Colonic mucosa (tissue), 4 donors: ENCODE measurements at regions not wholly inside any gene's neighbourhood (a gene's known extent, or its start where the extent isn't known, plus 50 kb on each side); places are given as distances from the start of the nearest gene placed in this dataset.
A peak's percentile ranks its signal among the peaks of the same experiment; 100 is the strongest.

Experiments
- DNase-seq: peaks from one replicate; pipeline ENCODE4 v3.0.0-alpha.2; 2020
- H3K27ac ChIP-seq: fragments of 200-600 bp; one replicate; pipeline ENCODE4 v1.8.0; 2021
- H3K27me3 ChIP-seq: fragments of 200-600 bp; one replicate; pipeline ENCODE4 v1.8.0; 2021
- H3K36me3 ChIP-seq: fragments of 200-600 bp; one replicate; pipeline ENCODE4 v1.8.0; 2021
- H3K4me1 ChIP-seq: fragments of 200-600 bp; one replicate; pipeline ENCODE4 v1.8.0; 2021; ENCODE audit warnings: mild to moderate bottlenecking
- H3K4me3 ChIP-seq: fragments of 200-600 bp; one replicate; pipeline ENCODE4 v1.8.0; 2021
- H3K9ac ChIP-seq, 2 donors: one replicate each; pipeline ENCODE4 v1.7.0; 2013; ENCODE audit warnings: control low read depth in 2 of 2, low read depth in 2 of 2, low read length in 2 of 2
- H3K9me3 ChIP-seq: fragments of 200-600 bp; one replicate; pipeline ENCODE4 v1.8.0; 2021
- CTCF ChIP-seq: fragments of 200-600 bp; IDR thresholded peaks from one replicate; pipeline ENCODE4 v1.8.0; 2022; ENCODE audit warnings: antibody characterized with exemption, mild to moderate bottlenecking
- intact Hi-C: fragments of 100-400 bp; cut with DNase I; formaldehyde crosslinking; loops from one replicate; pipeline ENCODE4 v1.14.1; 2022
- donor health status: healthy.
- donor health status: DM: no; HTN: no; CAD: no.
- donor health status: DM: no; HTN: no; CAD: no.

GRCh38 chr5:64110222-64110621, 55.4 kb upstream of the RNF180 start:
- TF ChIP-seq CTCF, result no peak

GRCh38 chr5:64108674-64109073, 57.0 kb upstream of the RNF180 start:
- Histone ChIP-seq H3K4me1 (no peaks in the 10 kb centered on the region), H3K4me3 (no peak overlapping the region), H3K36me3 (no peaks in the 10 kb centered on the region), H3K9me3 (no peaks in the 10 kb centered on the region), H3K9ac (no peak overlapping the region), H3K27ac (no peak overlapping the region), H3K27me3 (no peaks in the 10 kb centered on the region)
- intact Hi-C loops, result no loop called here
- TF ChIP-seq CTCF, result no peak
- no peak for DNase-seq

More at GRCh38 chr5:64110222-64110621, 55.4 kb upstream of the RNF180 start:
- no peaks in the 10 kb centered on the region for H3K4me1 ChIP-seq
- no peak overlapping the region for H3K27ac ChIP-seq
- intact Hi-C loops, result no loop called here
- H3K36me3 ChIP-seq, result no peaks in the 10 kb centered on the region
- H3K9ac ChIP-seq, result no peak overlapping the region
- H3K9me3 ChIP-seq, result no peaks in the 10 kb centered on the region
- DNase-seq, result no peak
- no peak overlapping the region for H3K4me3 ChIP-seq
- no peaks in the 10 kb centered on the region for H3K27me3 ChIP-seq

- no peak for DNase-seq
- H3K4me3 ChIP-seq, result no peak overlapping the region
- H3K9ac ChIP-seq, result no peak overlapping the region
- H3K4me1 ChIP-seq, result no peaks in the 10 kb centered on the region
- no peaks in the 10 kb centered on the region for H3K9me3 ChIP-seq
- H3K27me3 ChIP-seq, result no peaks in the 10 kb centered on the region
- intact Hi-C loops, result no loop called here
- no peaks in the 10 kb centered on the region for H3K36me3 ChIP-seq
- no peak for TF ChIP-seq CTCF
- H3K27ac ChIP-seq, result no peak overlapping the region
Observed at GRCh38 chr5:64100203-64100602, 65.4 kb upstream of the RNF180 start.

GRCh38 chr5:64096771-64097170, 68.9 kb upstream of the RNF180 start:
- no peak overlapping the region for H3K27ac ChIP-seq
- no peak overlapping the region for H3K9ac ChIP-seq
- TF ChIP-seq CTCF, result no peak
- no peaks in the 10 kb centered on the region for H3K4me1 ChIP-seq
- H3K36me3 ChIP-seq, result no peaks in the 10 kb centered on the region
- no peak overlapping the region for H3K4me3 ChIP-seq
- H3K27me3 ChIP-seq, result no peaks in the 10 kb centered on the region
- H3K9me3 ChIP-seq, result no peaks in the 10 kb centered on the region
- DNase-seq, result no peak
- intact Hi-C loops, result no loop called here

- Histone ChIP-seq H3K9me3 (no peaks in the 10 kb centered on the region), H3K36me3 (no peaks in the 10 kb centered on the region), H3K27me3 (no peaks in the 10 kb centered on the region), H3K4me1 (no peaks in the 10 kb centered on the region), H3K9ac (no peak overlapping the region), H3K27ac (no peak overlapping the region), H3K4me3 (no peak overlapping the region)
- no peak for TF ChIP-seq CTCF
- intact Hi-C loops, result no loop called here
- DNase-seq, result no peak
Observed at GRCh38 chr5:64077589-64077988, 88.1 kb upstream of the RNF180 start.

- H3K27me3 ChIP-seq, result no peaks in the 10 kb centered on the region
- no peak overlapping the region for H3K27ac ChIP-seq
- intact Hi-C loops, result no loop called here
- no peak overlapping the region for H3K4me3 ChIP-seq
- H3K9me3 ChIP-seq, result no peaks in the 10 kb centered on the region
- TF ChIP-seq CTCF, result peak; percentile 30
- H3K36me3 ChIP-seq, result no peaks in the 10 kb centered on the region
- no peak for DNase-seq
- no peak overlapping the region for H3K9ac ChIP-seq
- no peaks in the 10 kb centered on the region for H3K4me1 ChIP-seq
Observed at GRCh38 chr5:64074533-64074932, 91.1 kb upstream of the RNF180 start.
